ENCODE measurements at regions not wholly inside any gene's neighbourhood (a gene's known extent, or its start where the extent isn't known, plus 50 kb on each side); places are given as distances from the start of the nearest gene placed in this dataset.

- TF ChIP-seq REST (IDR thresholded peaks at IDR 0.05; ENCODE audit: insufficient replicate concordance, low read depth) = no peak
- TF ChIP-seq CTCF (IDR thresholded peaks at IDR 0.05; ENCODE audit: insufficient read depth, low read length) = no peak
- TF ChIP-seq POLR2AphosphoS5 (IDR thresholded peaks at IDR 0.05; ENCODE audit: low read depth) = no peak
- no peak for TF ChIP-seq GABPA (IDR thresholded peaks at IDR 0.05; ENCODE audit: low read depth)
Observed at GRCh38 chr13:91056746-91057145, 290.7 kb upstream of the MIR17HG start.
